RWPE2 (cell line): ENCODE measurements at regions not wholly inside any gene's neighbourhood (a gene's known extent, or its start where the extent isn't known, plus 50 kb on each side); places are given as distances from the start of the nearest gene placed in this dataset.

ENCODE experiments used
- ATAC-seq: fragments of 200-7000 bp; cut with Tn5 transposase; 3 replicates; pipeline ENCODE4 v1.9.1; 2021; ENCODE audit warnings: low read depth
- DNase-seq: peaks from one replicate; pipeline ENCODE4 v3.0.0-alpha.2; 2020; ENCODE audit warnings: low spot score
- H3K27ac ChIP-seq: fragments of 450-650 bp; 2 replicates; pipeline ENCODE4 v1.5.1; 2017; ENCODE audit warnings: mild to moderate bottlenecking; ENCODE audit not compliant: poor library complexity, severe bottlenecking
- H3K27me3 ChIP-seq: fragments of 250-450 bp; sonication (Bioruptor Pico); 2 replicates; pipeline ENCODE4 v1.5.1; 2021; ENCODE audit warnings: mild to moderate bottlenecking, moderate library complexity; ENCODE audit not compliant: insufficient read depth, poor library complexity, severe bottlenecking
- H3K36me3 ChIP-seq: fragments of 250-450 bp; sonication (Bioruptor Pico); 2 replicates; pipeline ENCODE4 v1.5.1; 2020; ENCODE audit warnings: low read depth, mild to moderate bottlenecking, moderate library complexity
- H3K4me1 ChIP-seq: fragments of 250-450 bp; sonication (Bioruptor Pico); 2 replicates; pipeline ENCODE4 v1.5.1; 2021; ENCODE audit warnings: mild to moderate bottlenecking, moderate library complexity; ENCODE audit not compliant: insufficient read depth, poor library complexity, severe bottlenecking
- H3K4me3 ChIP-seq: fragments of 250-450 bp; sonication (Bioruptor Pico); 2 replicates; pipeline ENCODE4 v1.5.1; 2021; ENCODE audit warnings: mild to moderate bottlenecking, moderate library complexity; ENCODE audit not compliant: severe bottlenecking
- H3K9me3 ChIP-seq: fragments of 250-450 bp; sonication (Bioruptor Pico); 2 replicates; pipeline ENCODE4 v1.5.1; 2021; ENCODE audit warnings: mild to moderate bottlenecking, moderate library complexity; ENCODE audit not compliant: severe bottlenecking
- CTCF ChIP-seq: fragments of 450-650 bp; IDR thresholded peaks from one replicate; pipeline ENCODE4 v1.5.1; 2017; ENCODE audit warnings: mild to moderate bottlenecking, moderate library complexity; ENCODE audit not compliant: poor library complexity, severe bottlenecking

GRCh38 chr7:94243066-94243711 lies 151.5 kb upstream of the COL1A2 start:
- Histone ChIP-seq H3K27ac (no peak overlapping the region), H3K4me1 (no peaks in the 10 kb centered on the region), H3K9me3 (no peaks in the 10 kb centered on the region), H3K4me3 (no peak overlapping the region), H3K36me3 (no peaks in the 10 kb centered on the region), H3K27me3 (no peaks in the 10 kb centered on the region)
- TF ChIP-seq CTCF = no peak
- no peak for DNase-seq
- ATAC-seq = no peak

GRCh38 chr7:94244760-94245159 lies 149.9 kb upstream of the COL1A2 start:
- H3K36me3 ChIP-seq = no peaks in the 10 kb centered on the region
- no peaks in the 10 kb centered on the region for H3K4me1 ChIP-seq
- no peaks in the 10 kb centered on the region for H3K9me3 ChIP-seq
- H3K4me3 ChIP-seq = no peak overlapping the region
- H3K27ac ChIP-seq = no peak overlapping the region
- TF ChIP-seq CTCF = no peak
- no peaks in the 10 kb centered on the region for H3K27me3 ChIP-seq
- DNase-seq (no peak), ATAC-seq (peak; percentile 51; the same call in 1 of the 3 replicates)

GRCh38 chr7:94245500-94245899 lies 149.2 kb upstream of the COL1A2 start:
- DNase-seq (no peak), ATAC-seq (no peak)
- Histone ChIP-seq H3K4me3 (no peak overlapping the region), H3K9me3 (no peaks in the 10 kb centered on the region), H3K36me3 (no peaks in the 10 kb centered on the region), H3K27ac (no peak overlapping the region), H3K27me3 (no peaks in the 10 kb centered on the region), H3K4me1 (no peaks in the 10 kb centered on the region)
- TF ChIP-seq CTCF = no peak

GRCh38 chr7:94247970-94248369 lies 146.7 kb upstream of the COL1A2 start:
- no peaks in the 10 kb centered on the region for H3K36me3 ChIP-seq

More at GRCh38 chr7:94247970-94248369, 146.7 kb upstream of the COL1A2 start:
- H3K4me1 ChIP-seq = no peaks in the 10 kb centered on the region
- H3K4me3 ChIP-seq = no peak overlapping the region
- H3K27me3 ChIP-seq = no peaks in the 10 kb centered on the region
- DNase-seq (no peak), ATAC-seq (no peak)
- H3K9me3 ChIP-seq = no peaks in the 10 kb centered on the region
- no peak overlapping the region for H3K27ac ChIP-seq
- TF ChIP-seq CTCF = no peak
